SK-N-SH treated with all-trans-retinoic acid at 6 μM for 48 hours (cell line): ENCODE measurements at regions not wholly inside any gene's neighbourhood (a gene's known extent, or its start where the extent isn't known, plus 50 kb on each side); places are given as distances from the start of the nearest gene placed in this dataset.

Experiments
- ATAC-seq: fragments of 200-7000 bp; cut with Tn5 transposase; 3 replicates; pipeline ENCODE4 v1.9.1; 2020; ENCODE audit warnings: mild to moderate bottlenecking, moderate library complexity
- BACH2 ChIP-seq: fragments of 250-450 bp; sonication (Bioruptor Pico); IDR thresholded peaks from 2 replicates; pipeline ENCODE4 v1.9.0; 2021; ENCODE audit warnings: mild to moderate bottlenecking, borderline replicate concordance
- RARB ChIP-seq: fragments of 250-450 bp; sonication (Bioruptor Pico); IDR thresholded peaks from 2 replicates; pipeline ENCODE4 v1.8.0; 2021; ENCODE audit warnings: mild to moderate bottlenecking, moderate library complexity
- ZFP30 ChIP-seq: fragments of 450-650 bp; formaldehyde crosslinking; IDR thresholded peaks from 2 replicates; pipeline ENCODE4 v1.5.0; 2022; ENCODE audit warnings: mild to moderate bottlenecking, moderate library complexity
- ZNF70 ChIP-seq: fragments of 450-650 bp; formaldehyde crosslinking; IDR thresholded peaks from 2 replicates; pipeline ENCODE4 v1.5.0; 2020; ENCODE audit warnings: mild to moderate bottlenecking, moderate library complexity
- TF ChIP-seq, protein P1 (sequence below): fragments of 250-450 bp; sonication (Bioruptor Pico); IDR thresholded peaks from 2 replicates; pipeline ENCODE4 v1.5.0; 2020; ENCODE audit warnings: mild to moderate bottlenecking, moderate library complexity

DNA sequence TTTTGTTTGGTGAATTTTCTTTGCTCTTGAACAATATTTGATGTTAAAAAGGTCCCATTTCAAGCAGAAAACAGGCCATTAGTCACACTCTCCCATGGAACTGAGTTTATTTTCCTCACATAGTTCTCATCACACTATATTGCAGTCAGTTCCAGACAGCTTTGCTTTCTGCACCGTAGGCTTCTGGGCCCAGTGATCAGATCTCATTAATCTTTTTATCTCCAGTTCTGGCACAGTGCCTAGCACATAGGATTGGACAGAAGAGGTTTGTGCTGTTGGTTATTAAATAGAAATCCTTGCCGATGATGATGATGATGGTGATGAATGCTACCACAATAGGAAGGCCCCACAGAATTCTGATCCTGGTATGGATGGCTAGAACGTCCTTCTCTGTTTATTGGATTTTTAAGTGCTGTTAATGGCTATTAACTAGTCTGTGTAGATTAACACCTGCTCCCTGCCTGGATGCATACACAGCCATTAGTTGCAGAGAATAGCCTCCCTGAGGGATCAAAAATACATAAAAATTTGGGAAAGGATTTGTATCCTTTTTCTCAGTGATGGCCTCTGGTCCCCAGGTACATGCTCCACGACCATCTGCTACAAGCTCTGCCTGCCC is 52.0 kb upstream of the NTRK2 start:
- no peak for ATAC-seq
- no peak for TF ChIP-seq ZFP30
- no peak for TF ChIP-seq RARB (CRISPR knock-in tag)
- TF ChIP-seq, protein P1, sequence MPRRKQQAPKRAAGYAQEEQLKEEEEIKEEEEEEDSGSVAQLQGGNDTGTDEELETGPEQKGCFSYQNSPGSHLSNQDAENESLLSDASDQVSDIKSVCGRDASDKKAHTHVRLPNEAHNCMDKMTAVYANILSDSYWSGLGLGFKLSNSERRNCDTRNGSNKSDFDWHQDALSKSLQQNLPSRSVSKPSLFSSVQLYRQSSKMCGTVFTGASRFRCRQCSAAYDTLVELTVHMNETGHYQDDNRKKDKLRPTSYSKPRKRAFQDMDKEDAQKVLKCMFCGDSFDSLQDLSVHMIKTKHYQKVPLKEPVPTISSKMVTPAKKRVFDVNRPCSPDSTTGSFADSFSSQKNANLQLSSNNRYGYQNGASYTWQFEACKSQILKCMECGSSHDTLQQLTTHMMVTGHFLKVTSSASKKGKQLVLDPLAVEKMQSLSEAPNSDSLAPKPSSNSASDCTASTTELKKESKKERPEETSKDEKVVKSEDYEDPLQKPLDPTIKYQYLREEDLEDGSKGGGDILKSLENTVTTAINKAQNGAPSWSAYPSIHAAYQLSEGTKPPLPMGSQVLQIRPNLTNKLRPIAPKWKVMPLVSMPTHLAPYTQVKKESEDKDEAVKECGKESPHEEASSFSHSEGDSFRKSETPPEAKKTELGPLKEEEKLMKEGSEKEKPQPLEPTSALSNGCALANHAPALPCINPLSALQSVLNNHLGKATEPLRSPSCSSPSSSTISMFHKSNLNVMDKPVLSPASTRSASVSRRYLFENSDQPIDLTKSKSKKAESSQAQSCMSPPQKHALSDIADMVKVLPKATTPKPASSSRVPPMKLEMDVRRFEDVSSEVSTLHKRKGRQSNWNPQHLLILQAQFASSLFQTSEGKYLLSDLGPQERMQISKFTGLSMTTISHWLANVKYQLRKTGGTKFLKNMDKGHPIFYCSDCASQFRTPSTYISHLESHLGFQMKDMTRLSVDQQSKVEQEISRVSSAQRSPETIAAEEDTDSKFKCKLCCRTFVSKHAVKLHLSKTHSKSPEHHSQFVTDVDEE = no peak
- TF ChIP-seq ZNF70 (CRISPR knock-in tag) = no peak
- TF ChIP-seq BACH2 (CRISPR knock-in tag) = no peak
